H1 (cell line): ENCODE measurements at regions not wholly inside any gene's neighbourhood (a gene's known extent, or its start where the extent isn't known, plus 50 kb on each side); places are given as distances from the start of the nearest gene placed in this dataset.

ENCODE experiments used
- CTCF ChIA-PET: fragments of 300-600 bp; sonication (Branson Sonifier 250); formaldehyde crosslinking; loops from one replicate; lab custom pipeline; 2021; ENCODE audit not compliant: partially characterized antibody; lab: Charles Lee
- POLR2A ChIA-PET: fragments of 300-600 bp; sonication (Branson Sonifier 250); formaldehyde crosslinking; loops from one replicate; lab custom pipeline; 2021; ENCODE audit warnings: inconsistent platforms; ENCODE audit not compliant: partially characterized antibody; lab: Charles Lee
- DNase-seq, 2 experiments: peaks; one replicate each; pipeline versions ENCODE4 v3.0.0 to v3.0.0-alpha.2; 2010 to 2022; ENCODE audit warnings: low spot score in 2 of 2, low read depth in 1 of 2, mixed read lengths in 1 of 2
- FAIRE-seq: peaks from 2 replicates; lab custom pipeline; 2011; peaks lifted over from hg19 to GRCh38; lab: Jason Lieb, UNC
- H2AFZ ChIP-seq: 2 replicates; pipeline ENCODE4 v1.8.1; 2012; ENCODE audit warnings: low read length, inconsistent platforms
- H2AK5ac ChIP-seq: 2 replicates; pipeline ENCODE4 v1.6.1; 2013; ENCODE audit warnings: low read depth, low read length
- H2BK120ac ChIP-seq: replicated peaks from 2 replicates; pipeline ENCODE3; 2013; ENCODE audit warnings: low read depth, low read length, inconsistent platforms
- H2BK12ac ChIP-seq: 2 replicates; pipeline ENCODE4 v1.6.1; 2013; ENCODE audit warnings: low read depth, low read length
- H2BK15ac ChIP-seq: 2 replicates; pipeline ENCODE4 v1.6.1; 2013; ENCODE audit warnings: low read length
- H2BK20ac ChIP-seq: 2 replicates; pipeline ENCODE4 v1.6.1; 2013; ENCODE audit warnings: low read length
- H2BK5ac ChIP-seq: 2 replicates; pipeline ENCODE4 v1.6.1; 2013; ENCODE audit warnings: low read depth, low read length
- H3K14ac ChIP-seq: 2 replicates; pipeline ENCODE4 v1.6.1; 2013; ENCODE audit warnings: inconsistent platforms; ENCODE audit not compliant: insufficient read length
- H3K18ac ChIP-seq: 2 replicates; pipeline ENCODE4 v1.6.1; 2013; ENCODE audit warnings: low read length; ENCODE audit errors: extremely low read depth
- H3K23ac ChIP-seq: 2 replicates; pipeline ENCODE4 v1.6.1; 2013; ENCODE audit warnings: inconsistent platforms; ENCODE audit not compliant: insufficient read length
- H3K23me2 ChIP-seq: 2 replicates; pipeline ENCODE4 v1.6.1; 2013; ENCODE audit warnings: low read depth, low read length
- H3K27ac ChIP-seq: 2 replicates; pipeline ENCODE4 v1.6.1; 2011; ENCODE audit warnings: low read depth, low read length, inconsistent platforms
- H3K27me3 ChIP-seq, 4 experiments: replicated peaks in 1 of 4; 1 replicate in 1 of 4; 2 replicates in 3 of 4; pipeline versions ENCODE4 v1.6.1 to v1.8.1; 2011 to 2013; ENCODE audit warnings: low read length in 3 of 4, mild to moderate bottlenecking in 3 of 4, inconsistent platforms in 2 of 4, mixed read lengths in 2 of 4, moderate library complexity in 1 of 4; ENCODE audit not compliant: control insufficient read depth in 3 of 4, insufficient read depth in 3 of 4; ENCODE audit errors: extremely low read depth in 1 of 4
- H3K36me3 ChIP-seq, 4 experiments: 2 replicates each; pipeline versions ENCODE4 v1.6.1 to v1.8.1; 2011 to 2013; ENCODE audit warnings: mild to moderate bottlenecking in 4 of 4, low read length in 3 of 4, moderate library complexity in 2 of 4, control low read depth in 1 of 4, inconsistent platforms in 1 of 4; ENCODE audit not compliant: insufficient read depth in 4 of 4, control insufficient read depth in 2 of 4
- H3K4ac ChIP-seq: replicated peaks from 2 replicates; pipeline ENCODE3; 2013; ENCODE audit warnings: low read length, low read depth, mixed read lengths, inconsistent platforms; ENCODE audit not compliant: insufficient read length
- H3K4me1 ChIP-seq, 4 experiments: replicated peaks in 1 of 4; 1 replicate in 1 of 4; 2 replicates in 3 of 4; pipeline versions ENCODE4 v1.6.1 to v1.8.1; 2011 to 2013; ENCODE audit warnings: low read length in 3 of 4, inconsistent platforms in 2 of 4, mixed read lengths in 1 of 4; ENCODE audit not compliant: insufficient read depth in 4 of 4, control insufficient read depth in 3 of 4
- H3K4me2 ChIP-seq, 2 experiments: 2 replicates each; pipeline versions ENCODE4 v1.6.1 to v1.8.1; 2011 to 2013; ENCODE audit warnings: low read depth in 2 of 2, low read length in 2 of 2, control low read depth in 1 of 2, inconsistent platforms in 1 of 2, mild to moderate bottlenecking in 1 of 2; ENCODE audit not compliant: insufficient read depth in 1 of 2
- H3K4me3 ChIP-seq, 4 experiments: fragments of 200-600, 300-600 bp in 1 of 4; sonication (generic), shearing (Covaris generic), sonication (Bioruptor Twin) in 1 of 4; 2 replicates each; pipeline versions ENCODE4 v1.5.1 to v1.8.1; 2011 to 2016; ENCODE audit warnings: low read length in 4 of 4, low read depth in 3 of 4, control low read depth in 2 of 4, inconsistent platforms in 2 of 4, mild to moderate bottlenecking in 2 of 4, mixed read lengths in 1 of 4, moderate library complexity in 1 of 4; ENCODE audit not compliant: insufficient read depth in 2 of 4; ENCODE audit errors: extremely low read depth in 1 of 4
- H3K56ac ChIP-seq: replicated peaks from 2 replicates; pipeline ENCODE3; 2013; ENCODE audit warnings: low read depth, mild to moderate bottlenecking, mixed read lengths, low read length, inconsistent platforms; ENCODE audit not compliant: insufficient read length
- H3K79me1 ChIP-seq: 2 replicates; pipeline ENCODE4 v1.6.1; 2013; ENCODE audit warnings: low read depth, low read length, control low read depth
- H3K79me2 ChIP-seq, 2 experiments: 2 replicates each; pipeline versions ENCODE4 v1.6.1 to v1.8.1; 2012 to 2013; ENCODE audit warnings: low read length in 2 of 2, mild to moderate bottlenecking in 2 of 2, inconsistent platforms in 1 of 2; ENCODE audit not compliant: insufficient read depth in 2 of 2, control insufficient read depth in 1 of 2
- H3K9ac ChIP-seq, 4 experiments: replicated peaks in 1 of 4; 1 replicate in 1 of 4; 2 replicates in 3 of 4; pipeline versions ENCODE4 v1.6.1 to v1.8.1; 2011 to 2013; ENCODE audit warnings: low read depth in 3 of 4, low read length in 3 of 4, control low read depth in 2 of 4, mild to moderate bottlenecking in 2 of 4, moderate library complexity in 2 of 4, inconsistent platforms in 1 of 4; ENCODE audit errors: extremely low read depth in 1 of 4
- H3K9me3 ChIP-seq, 2 experiments: 2 replicates each; pipeline versions ENCODE4 v1.6.1 to v1.8.1; 2012 to 2013; ENCODE audit warnings: mild to moderate bottlenecking in 2 of 2, moderate library complexity in 2 of 2, control low read depth in 1 of 2, inconsistent platforms in 1 of 2, low read depth in 1 of 2, low read length in 1 of 2, mixed read lengths in 1 of 2; ENCODE audit not compliant: insufficient read depth in 2 of 2
- H4K20me1 ChIP-seq, 2 experiments: replicated peaks in 1 of 2; 2 replicates each; pipeline versions ENCODE3 to v1.8.1; 2011 to 2013; ENCODE audit warnings: inconsistent platforms in 2 of 2, low read length in 2 of 2, mild to moderate bottlenecking in 1 of 2; ENCODE audit not compliant: insufficient read depth in 2 of 2, control insufficient read depth in 1 of 2
- H4K5ac ChIP-seq: 2 replicates; pipeline ENCODE4 v1.6.1; 2013; ENCODE audit warnings: low read length, low read depth, mixed read lengths, inconsistent platforms; ENCODE audit not compliant: insufficient read length
- H4K8ac ChIP-seq: 2 replicates; pipeline ENCODE4 v1.8.0; 2013; ENCODE audit warnings: mild to moderate bottlenecking, moderate library complexity, low read length, inconsistent platforms; ENCODE audit not compliant: insufficient read depth; ENCODE audit errors: extremely low read depth
- H4K91ac ChIP-seq: replicated peaks from 2 replicates; pipeline ENCODE3; 2013; ENCODE audit warnings: low read length, mixed read lengths, inconsistent platforms; ENCODE audit not compliant: insufficient read length
- BACH1 ChIP-seq: IDR thresholded peaks from 2 replicates; pipeline ENCODE4 v1.6.1; 2012; ENCODE audit warnings: low read length, improper control_type of control experiment
- CBX5 ChIP-seq: fragments of 300-800, 300-1000 bp; sonication (generic); IDR thresholded peaks from 2 replicates; pipeline ENCODE4 v1.7.1; 2016; ENCODE audit warnings: antibody characterized with exemption, low read length, low read depth
- CBX8 ChIP-seq: fragments of 300-800, 300-1000 bp; sonication (generic); IDR thresholded peaks from 2 replicates; pipeline ENCODE4 v1.7.1; 2016; ENCODE audit warnings: low read depth, low read length, borderline replicate concordance
- CHD1 ChIP-seq: IDR thresholded peaks from 2 replicates; pipeline ENCODE4 v1.6.1; 2012; ENCODE audit warnings: low read depth, low read length, improper control_type of control experiment
- CTBP2 ChIP-seq: IDR thresholded peaks from 2 replicates; pipeline ENCODE4 v1.7.0; 2011; ENCODE audit warnings: borderline replicate concordance, mild to moderate bottlenecking, moderate library complexity, mixed read lengths, low read length; ENCODE audit not compliant: insufficient read depth, insufficient read length
- HDAC2 ChIP-seq, 2 experiments: fragments of 300-600 bp in 1 of 2; sonication (generic) in 1 of 2; IDR thresholded peaks; 2 replicates each; pipeline ENCODE4 v1.6.1; 2011 to 2012; ENCODE audit warnings: low read depth in 2 of 2, low read length in 2 of 2, mild to moderate bottlenecking in 2 of 2, moderate library complexity in 2 of 2, borderline replicate concordance in 1 of 2, inconsistent platforms in 1 of 2
- JUND ChIP-seq: IDR thresholded peaks from 2 replicates; pipeline ENCODE4 v1.6.1; 2011; ENCODE audit warnings: mild to moderate bottlenecking, improper control_type of control experiment, low read length
- NANOG ChIP-seq: IDR thresholded peaks from 2 replicates; pipeline ENCODE4 v1.6.1; 2011; ENCODE audit warnings: low read length, low read depth, mild to moderate bottlenecking, inconsistent platforms; ENCODE audit not compliant: insufficient read depth, poor library complexity, severe bottlenecking
- POU5F1 ChIP-seq: IDR thresholded peaks from 2 replicates; pipeline ENCODE4 v1.6.1; 2011; ENCODE audit warnings: low read depth, mild to moderate bottlenecking, low read length, moderate library complexity
- SIRT6 ChIP-seq: IDR thresholded peaks from one replicate; pipeline ENCODE4 v1.7.1; 2012; ENCODE audit warnings: low read length, inconsistent platforms
- SP1 ChIP-seq: IDR thresholded peaks from 2 replicates; pipeline ENCODE4 v1.6.1; 2011; ENCODE audit warnings: low read depth, low read length
- TBP ChIP-seq: IDR thresholded peaks from 2 replicates; pipeline ENCODE4 v1.6.1; 2011; ENCODE audit warnings: low read depth, low read length, improper control_type of control experiment
- ZNF274 ChIP-seq: IDR thresholded peaks from 2 replicates; pipeline ENCODE4 v1.7.0; 2012; ENCODE audit warnings: low read length, borderline replicate concordance; ENCODE audit errors: extremely low read depth
- WGBS, 2 experiments: shearing (Covaris generic) in 1 of 2; methylation state at CpG; one replicate each; pipeline versions ENCODE4 v1.1.6 to v1.1.7; 2013 to 2015; ENCODE audit warnings: low lambda C conversion rate in 2 of 2, mixed read lengths in 2 of 2, inconsistent platforms in 1 of 2, low coverage in 1 of 2, missing lambda C conversion rate in 1 of 2; ENCODE audit not compliant: insufficient replicate concordance in 2 of 2, insufficient coverage in 1 of 2, insufficient read length in 1 of 2; ENCODE audit errors: extremely low coverage in 1 of 2, missing lambda C conversion rate in 1 of 2; 5-methylcytosine and 5-hydroxymethylcytosine counted together
- TF ChIP-seq, protein P1 (sequence below): IDR thresholded peaks from 2 replicates; pipeline ENCODE4 v1.6.1; 2012; ENCODE audit warnings: low read length, inconsistent platforms

DNA sequence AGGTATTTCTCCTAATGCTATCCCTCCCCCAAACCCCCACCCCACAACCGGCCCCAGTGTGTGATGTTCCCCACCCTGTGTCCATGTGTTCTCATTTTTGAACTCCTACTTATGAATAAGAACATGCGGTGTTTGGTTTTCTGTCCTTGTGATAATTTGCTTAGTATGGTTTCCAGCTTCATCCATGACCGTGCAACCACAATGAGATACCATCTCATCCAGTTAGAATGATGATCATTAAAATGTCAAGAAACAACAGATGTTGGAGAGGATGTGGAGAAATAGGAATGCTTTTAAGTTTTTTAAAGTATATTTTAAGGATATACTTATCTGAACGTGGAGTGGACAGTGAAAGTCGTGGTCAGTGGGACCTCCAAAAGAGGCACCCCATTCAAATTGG, 745.0 kb upstream of the AMELY start:
- Histone ChIP-seq H3K4ac (no peak overlapping the region), H3K14ac (no peak overlapping the region), H2BK120ac (no peak overlapping the region), H3K4me2 (no peak overlapping the region), H2BK5ac (no peak overlapping the region), H2AFZ (no peak overlapping the region), H3K56ac (no peak overlapping the region), H3K23ac (no peak overlapping the region), H3K27me3 (no peaks in the 10 kb centered on the region), H3K4me3 (no peak overlapping the region), H3K79me1 (no peaks in the 10 kb centered on the region), H3K4me1 (no peaks in the 10 kb centered on the region), H4K91ac (no peak overlapping the region), H4K20me1 (no peaks in the 10 kb centered on the region), H3K23me2 (no peaks in the 10 kb centered on the region), H4K5ac (no peak overlapping the region), H3K79me2 (no peaks in the 10 kb centered on the region), H2BK15ac (no peak overlapping the region), H2BK20ac (no peak overlapping the region), H3K27ac (no peak overlapping the region), H4K8ac (no peak overlapping the region), H2BK12ac (no peak overlapping the region), H3K36me3 (no peaks in the 10 kb centered on the region), H3K9me3 (no peaks in the 10 kb centered on the region), H2AK5ac (no peak overlapping the region), H3K18ac (no peak overlapping the region), H3K9ac (no peak overlapping the region)
- no peak for FAIRE-seq
- ChIA-PET POLR2A (no interaction called here), CTCF (no interaction called here)
- 87% methylated on average over 4 of the region's 5 CpGs; no CpG with 5 or more reads in 1 of the 2 experiments for WGBS, 2 experiments
- DNase-seq: no peak
- TF ChIP-seq SIRT6: no peak
- TF ChIP-seq JUND: no peak
- no peak for TF ChIP-seq CBX5
- TF ChIP-seq HDAC2 (IDR thresholded peaks at IDR 0.05; ENCODE audit: borderline replicate concordance in 1 of 2, low read depth in 2 of 2, low read length in 2 of 2): no peak
- no peak for TF ChIP-seq ZNF274
- TF ChIP-seq SP1: no peak
- no peak for TF ChIP-seq TBP
- no peak for TF ChIP-seq CTBP2
- no peak for TF ChIP-seq POU5F1
- no peak for TF ChIP-seq NANOG
- no peak for TF ChIP-seq CHD1
- TF ChIP-seq CBX8: no peak
- no peak for TF ChIP-seq BACH1
- TF ChIP-seq, protein P1, sequence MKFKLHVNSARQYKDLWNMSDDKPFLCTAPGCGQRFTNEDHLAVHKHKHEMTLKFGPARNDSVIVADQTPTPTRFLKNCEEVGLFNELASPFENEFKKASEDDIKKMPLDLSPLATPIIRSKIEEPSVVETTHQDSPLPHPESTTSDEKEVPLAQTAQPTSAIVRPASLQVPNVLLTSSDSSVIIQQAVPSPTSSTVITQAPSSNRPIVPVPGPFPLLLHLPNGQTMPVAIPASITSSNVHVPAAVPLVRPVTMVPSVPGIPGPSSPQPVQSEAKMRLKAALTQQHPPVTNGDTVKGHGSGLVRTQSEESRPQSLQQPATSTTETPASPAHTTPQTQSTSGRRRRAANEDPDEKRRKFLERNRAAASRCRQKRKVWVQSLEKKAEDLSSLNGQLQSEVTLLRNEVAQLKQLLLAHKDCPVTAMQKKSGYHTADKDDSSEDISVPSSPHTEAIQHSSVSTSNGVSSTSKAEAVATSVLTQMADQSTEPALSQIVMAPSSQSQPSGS: no peak
